Breast epithelium (tissue), 3 donors: ENCODE measurements at regions not wholly inside any gene's neighbourhood (a gene's known extent, or its start where the extent isn't known, plus 50 kb on each side); places are given as distances from the start of the nearest gene placed in this dataset.

Experiments
- POLR2A ChIP-seq: fragments of 450-650 bp; IDR thresholded peaks from one replicate; pipeline ENCODE4 v1.6.1; 2016; ENCODE audit warnings: antibody characterized with exemption, mild to moderate bottlenecking, moderate library complexity
- POLR2AphosphoS5 ChIP-seq, 3 donors: sonication (generic); formaldehyde crosslinking; IDR thresholded peaks; one replicate each; pipeline ENCODE4 v1.6.1; 2017; ENCODE audit warnings: antibody characterized with exemption in 3 of 3
- TF ChIP-seq, protein P1 (sequence below), 3 donors: fragments of 450-650 bp; IDR thresholded peaks; one replicate each; pipeline ENCODE4 v1.5.1; 2016 to 2017; ENCODE audit warnings: antibody characterized with exemption in 3 of 3, mild to moderate bottlenecking in 3 of 3, moderate library complexity in 3 of 3

DNA sequence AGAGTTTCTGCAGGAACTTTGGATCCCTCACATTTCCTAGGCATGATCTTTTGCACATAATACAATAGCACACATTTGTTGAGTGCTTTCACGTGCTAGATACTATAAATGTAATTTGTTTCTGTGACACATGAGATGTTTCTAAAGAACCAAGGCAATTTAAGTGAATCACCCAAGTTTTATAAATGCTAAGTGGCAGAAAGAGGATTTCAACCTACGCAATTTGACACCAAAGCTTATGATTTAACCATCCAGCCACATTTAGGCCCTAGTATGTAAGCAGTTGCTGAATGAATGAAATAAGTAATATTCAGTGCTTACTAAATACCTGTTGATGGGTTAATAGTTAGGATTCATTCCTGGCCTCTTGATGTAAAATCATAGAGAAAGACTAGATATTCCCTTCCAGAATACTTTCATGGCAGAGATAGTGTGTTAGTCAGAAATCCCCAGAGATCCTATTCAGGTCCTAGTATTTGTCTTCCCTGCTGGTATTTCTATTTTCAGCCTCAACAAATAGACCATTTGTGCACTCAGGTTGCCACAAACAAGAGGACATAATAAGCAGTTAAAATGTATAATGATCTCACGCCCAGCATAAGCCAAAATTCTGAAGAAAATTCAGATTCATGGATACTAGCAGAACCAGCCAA is 572.6 kb downstream of the IPMK start:
- no peak for TF ChIP-seq POLR2A
- TF ChIP-seq, protein P1, sequence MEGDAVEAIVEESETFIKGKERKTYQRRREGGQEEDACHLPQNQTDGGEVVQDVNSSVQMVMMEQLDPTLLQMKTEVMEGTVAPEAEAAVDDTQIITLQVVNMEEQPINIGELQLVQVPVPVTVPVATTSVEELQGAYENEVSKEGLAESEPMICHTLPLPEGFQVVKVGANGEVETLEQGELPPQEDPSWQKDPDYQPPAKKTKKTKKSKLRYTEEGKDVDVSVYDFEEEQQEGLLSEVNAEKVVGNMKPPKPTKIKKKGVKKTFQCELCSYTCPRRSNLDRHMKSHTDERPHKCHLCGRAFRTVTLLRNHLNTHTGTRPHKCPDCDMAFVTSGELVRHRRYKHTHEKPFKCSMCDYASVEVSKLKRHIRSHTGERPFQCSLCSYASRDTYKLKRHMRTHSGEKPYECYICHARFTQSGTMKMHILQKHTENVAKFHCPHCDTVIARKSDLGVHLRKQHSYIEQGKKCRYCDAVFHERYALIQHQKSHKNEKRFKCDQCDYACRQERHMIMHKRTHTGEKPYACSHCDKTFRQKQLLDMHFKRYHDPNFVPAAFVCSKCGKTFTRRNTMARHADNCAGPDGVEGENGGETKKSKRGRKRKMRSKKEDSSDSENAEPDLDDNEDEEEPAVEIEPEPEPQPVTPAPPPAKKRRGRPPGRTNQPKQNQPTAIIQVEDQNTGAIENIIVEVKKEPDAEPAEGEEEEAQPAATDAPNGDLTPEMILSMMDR (IDR thresholded peaks at IDR 0.05), result no peak
- TF ChIP-seq POLR2AphosphoS5 (IDR thresholded peaks at IDR 0.05), result no peak
